ENCODE measurements at regions not wholly inside any gene's neighbourhood (a gene's known extent, or its start where the extent isn't known, plus 50 kb on each side); places are given as distances from the start of the nearest gene placed in this dataset.
A peak's percentile ranks its signal among the peaks of the same experiment; 100 is the strongest.

DNA sequence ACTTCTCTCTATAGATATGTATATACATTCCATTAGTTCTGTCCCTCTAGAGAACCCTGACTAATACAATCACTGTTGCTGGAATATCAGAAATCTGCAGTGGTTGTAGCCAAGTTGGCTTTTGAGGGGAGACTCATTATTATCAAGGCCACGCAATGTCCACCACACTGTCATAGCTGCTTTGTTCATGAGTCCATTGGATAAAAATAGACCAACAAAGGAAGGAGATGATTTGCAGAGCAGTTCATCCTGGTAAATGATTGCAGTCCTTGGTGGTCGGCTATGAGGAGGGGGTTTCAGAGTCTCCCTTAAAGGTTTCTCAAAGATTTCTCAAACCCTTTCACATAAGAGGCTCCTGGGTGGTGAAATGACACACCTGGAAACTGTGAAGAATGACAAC is 192.8 kb upstream of the ANKH start:
- Histone ChIP-seq H3K9me3 (no peaks in the 10 kb centered on the region), H3K36me3 (no peaks in the 10 kb centered on the region), H3K4me1 (no peaks in the 10 kb centered on the region), H3K4me3 (no peak overlapping the region), H3K27me3 (no peaks in the 10 kb centered on the region), H3K27ac (replicated peaks in 1 of 4) (no peak overlapping the region)
- intact Hi-C loops (cut with DNase I) = no loop called here
- DNase-seq (ENCODE audit: extremely low spot score) = peak; percentile 53
- 79% methylated on average over 2 of the region's 2 CpGs for WGBS
- no peak for TF ChIP-seq POLR2A (IDR thresholded peaks at IDR 0.05; ENCODE audit: low read depth)
- no peak for TF ChIP-seq POLR2AphosphoS5 (IDR thresholded peaks at IDR 0.05)
- TF ChIP-seq, protein P1, sequence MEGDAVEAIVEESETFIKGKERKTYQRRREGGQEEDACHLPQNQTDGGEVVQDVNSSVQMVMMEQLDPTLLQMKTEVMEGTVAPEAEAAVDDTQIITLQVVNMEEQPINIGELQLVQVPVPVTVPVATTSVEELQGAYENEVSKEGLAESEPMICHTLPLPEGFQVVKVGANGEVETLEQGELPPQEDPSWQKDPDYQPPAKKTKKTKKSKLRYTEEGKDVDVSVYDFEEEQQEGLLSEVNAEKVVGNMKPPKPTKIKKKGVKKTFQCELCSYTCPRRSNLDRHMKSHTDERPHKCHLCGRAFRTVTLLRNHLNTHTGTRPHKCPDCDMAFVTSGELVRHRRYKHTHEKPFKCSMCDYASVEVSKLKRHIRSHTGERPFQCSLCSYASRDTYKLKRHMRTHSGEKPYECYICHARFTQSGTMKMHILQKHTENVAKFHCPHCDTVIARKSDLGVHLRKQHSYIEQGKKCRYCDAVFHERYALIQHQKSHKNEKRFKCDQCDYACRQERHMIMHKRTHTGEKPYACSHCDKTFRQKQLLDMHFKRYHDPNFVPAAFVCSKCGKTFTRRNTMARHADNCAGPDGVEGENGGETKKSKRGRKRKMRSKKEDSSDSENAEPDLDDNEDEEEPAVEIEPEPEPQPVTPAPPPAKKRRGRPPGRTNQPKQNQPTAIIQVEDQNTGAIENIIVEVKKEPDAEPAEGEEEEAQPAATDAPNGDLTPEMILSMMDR (IDR thresholded peaks at IDR 0.05) = no peak
- no peak for TF ChIP-seq EP300 (IDR thresholded peaks at IDR 0.05)

DNA sequence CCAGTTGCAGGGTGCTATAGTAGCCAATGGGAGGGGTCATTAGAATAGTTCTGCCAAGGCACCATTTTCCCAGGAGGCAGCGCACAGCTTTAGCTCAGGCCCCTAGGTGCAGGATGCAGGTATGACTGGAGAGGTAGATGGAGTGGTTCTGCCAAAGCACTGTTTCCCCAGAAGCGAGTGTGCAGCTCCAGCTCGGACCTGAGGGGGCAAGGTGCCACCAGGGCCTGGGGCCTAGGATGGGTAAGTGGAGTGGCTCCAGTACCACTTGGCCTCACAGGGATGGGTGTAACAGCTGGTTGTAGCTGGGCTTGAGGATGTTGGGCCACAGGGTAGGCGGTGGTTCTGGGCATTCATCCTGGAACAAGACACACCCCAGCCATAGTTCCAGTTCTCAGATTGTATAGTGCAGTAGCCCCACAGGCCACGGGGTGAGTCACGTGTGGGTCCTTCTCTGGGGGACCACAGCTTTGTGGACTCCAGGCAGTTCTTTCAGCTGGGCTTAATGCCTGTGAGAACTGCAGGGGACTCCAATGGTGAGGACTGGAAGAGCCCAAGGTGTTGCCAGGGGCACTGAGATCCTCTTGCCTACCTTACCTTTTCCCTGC is 185.5 kb upstream of the ANKH start:
- no peaks in the 10 kb centered on the region for H3K4me1 ChIP-seq
- H3K9me3 ChIP-seq = peaks cover 0 to 15% (median 3%) of the 10 kb centered on the region in 4 donors
- no peak for DNase-seq (ENCODE audit: extremely low spot score)
- no peaks in the 10 kb centered on the region for H3K36me3 ChIP-seq
- no peaks in the 10 kb centered on the region for H3K27me3 ChIP-seq
- intact Hi-C loops (cut with DNase I) = no loop called here
- TF ChIP-seq, protein P1 (IDR thresholded peaks at IDR 0.05) = no peak
- TF ChIP-seq POLR2AphosphoS5 (IDR thresholded peaks at IDR 0.05) (no peak), EP300 (IDR thresholded peaks at IDR 0.05) (no peak), POLR2A (IDR thresholded peaks at IDR 0.05; ENCODE audit: low read depth) (no peak)
- H3K4me3 ChIP-seq = no peak overlapping the region
- WGBS = 93% methylated on average over 4 of the region's 6 CpGs
- H3K27ac ChIP-seq (replicated peaks in 1 of 4) = no peak overlapping the region

DNA sequence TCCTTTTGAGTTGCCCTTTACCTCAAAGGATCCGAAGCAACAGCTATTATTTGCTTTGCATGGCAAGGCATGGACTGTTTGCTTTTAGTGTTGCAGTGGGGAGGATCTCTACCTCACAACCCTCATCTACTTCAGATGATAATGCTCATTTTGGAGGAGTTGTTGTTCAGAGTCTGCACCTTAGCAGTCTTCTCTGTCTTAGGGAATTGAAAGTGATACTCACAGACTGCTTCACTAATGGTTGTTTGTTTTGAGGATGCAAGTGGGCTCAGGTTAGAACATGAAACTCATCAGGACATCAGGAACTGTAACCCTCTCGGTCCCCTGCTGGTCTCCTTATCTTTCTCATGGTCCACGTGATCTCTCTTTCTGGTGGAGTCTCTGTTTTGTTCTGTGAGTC is 172.9 kb upstream of the ANKH start:
- H3K4me3 ChIP-seq = no peak overlapping the region
- H3K4me1 ChIP-seq = no peaks in the 10 kb centered on the region
- intact Hi-C loops (cut with DNase I) = no loop called here
- H3K36me3 ChIP-seq = no peaks in the 10 kb centered on the region
- no peak overlapping the region for H3K27ac ChIP-seq (replicated peaks in 1 of 4)
- H3K27me3 ChIP-seq = peaks cover 0 to 3% (median 0%) of the 10 kb centered on the region in 4 donors
- peak; percentile 64 for DNase-seq (ENCODE audit: extremely low spot score)
- TF ChIP-seq, protein P1 (IDR thresholded peaks at IDR 0.05) = no peak
- TF ChIP-seq POLR2AphosphoS5 (IDR thresholded peaks at IDR 0.05) = no peak
- no peak for TF ChIP-seq POLR2A (IDR thresholded peaks at IDR 0.05; ENCODE audit: low read depth)
- TF ChIP-seq EP300 (IDR thresholded peaks at IDR 0.05) = no peak
- 79% methylated on average over 3 of the region's 3 CpGs for WGBS
- peaks cover 0 to 7% (median 0%) of the 10 kb centered on the region in 4 donors for H3K9me3 ChIP-seq

DNA sequence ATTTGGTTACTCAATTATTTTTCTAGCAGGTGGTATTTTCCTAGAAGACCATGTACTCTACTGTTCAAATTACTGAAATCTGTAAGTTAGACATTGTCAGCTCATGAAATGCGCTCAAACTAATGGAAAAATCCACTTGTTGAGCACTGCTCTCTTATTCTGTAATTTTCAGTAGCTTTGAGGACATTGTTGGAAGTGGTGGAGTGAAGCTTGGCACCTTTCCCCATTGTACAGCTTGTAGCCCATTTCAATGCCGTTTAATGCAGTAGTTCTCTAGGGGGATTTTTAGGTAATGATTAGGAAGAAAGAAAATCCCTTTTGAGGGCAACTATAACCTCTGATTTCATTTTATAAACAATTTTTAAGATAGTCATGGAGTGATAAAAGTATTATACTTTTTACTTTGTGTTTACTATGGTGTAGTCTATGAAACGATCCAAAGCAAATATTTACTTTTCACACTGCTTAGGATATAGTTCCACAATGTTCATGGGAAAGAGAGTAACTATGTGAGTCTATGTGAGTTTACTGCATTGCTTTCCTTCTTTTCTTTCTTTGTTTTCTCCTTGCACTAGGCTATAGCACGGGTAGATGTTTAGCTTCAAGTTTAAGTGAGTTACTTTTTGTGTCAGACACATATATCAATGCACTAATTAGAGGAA is 165.8 kb upstream of the ANKH start:
- no peaks in the 10 kb centered on the region for H3K4me1 ChIP-seq
- H3K4me3 ChIP-seq = no peak overlapping the region
- H3K9me3 ChIP-seq = peaks cover 0 to 21% (median 12%) of the 10 kb centered on the region in 4 donors
- H3K27me3 ChIP-seq = no peaks in the 10 kb centered on the region
- H3K27ac ChIP-seq (replicated peaks in 1 of 4) = no peak overlapping the region
- intact Hi-C loops (cut with DNase I) = no loop called here
- 76% methylated on average over 4 of the region's 4 CpGs for WGBS
- TF ChIP-seq, protein P1 (IDR thresholded peaks at IDR 0.05) = no peak
- TF ChIP-seq POLR2AphosphoS5 (IDR thresholded peaks at IDR 0.05) = no peak
- no peak for TF ChIP-seq POLR2A (IDR thresholded peaks at IDR 0.05; ENCODE audit: low read depth)
- no peak for DNase-seq (ENCODE audit: extremely low spot score)
- no peaks in the 10 kb centered on the region for H3K36me3 ChIP-seq

Data from esophagus muscularis mucosa (tissue), 4 donors.